ENCODE measurements at regions not wholly inside any gene's neighbourhood (a gene's known extent, or its start where the extent isn't known, plus 50 kb on each side); places are given as distances from the start of the nearest gene placed in this dataset.

DNA sequence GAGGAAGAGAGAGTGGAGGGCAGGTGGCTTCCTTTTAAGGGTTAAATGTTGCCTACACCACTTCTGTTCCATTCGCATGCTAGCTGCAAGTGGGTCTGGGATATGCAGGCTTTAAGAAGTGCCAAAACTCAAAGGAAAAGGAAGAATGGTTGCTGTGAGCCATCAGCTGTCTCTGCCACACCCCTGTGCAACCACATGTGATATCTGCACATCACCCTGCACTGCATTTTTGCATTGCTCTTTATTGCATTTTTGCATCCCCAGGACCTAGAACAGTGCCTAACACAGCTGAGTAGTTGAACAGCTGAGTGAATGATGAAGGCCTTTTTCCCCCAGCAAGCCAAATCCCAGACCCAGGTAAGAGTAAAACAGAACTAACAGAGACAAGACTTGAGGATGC is 136.1 kb downstream of the ZIC5 start:
- TF ChIP-seq, protein P1, sequence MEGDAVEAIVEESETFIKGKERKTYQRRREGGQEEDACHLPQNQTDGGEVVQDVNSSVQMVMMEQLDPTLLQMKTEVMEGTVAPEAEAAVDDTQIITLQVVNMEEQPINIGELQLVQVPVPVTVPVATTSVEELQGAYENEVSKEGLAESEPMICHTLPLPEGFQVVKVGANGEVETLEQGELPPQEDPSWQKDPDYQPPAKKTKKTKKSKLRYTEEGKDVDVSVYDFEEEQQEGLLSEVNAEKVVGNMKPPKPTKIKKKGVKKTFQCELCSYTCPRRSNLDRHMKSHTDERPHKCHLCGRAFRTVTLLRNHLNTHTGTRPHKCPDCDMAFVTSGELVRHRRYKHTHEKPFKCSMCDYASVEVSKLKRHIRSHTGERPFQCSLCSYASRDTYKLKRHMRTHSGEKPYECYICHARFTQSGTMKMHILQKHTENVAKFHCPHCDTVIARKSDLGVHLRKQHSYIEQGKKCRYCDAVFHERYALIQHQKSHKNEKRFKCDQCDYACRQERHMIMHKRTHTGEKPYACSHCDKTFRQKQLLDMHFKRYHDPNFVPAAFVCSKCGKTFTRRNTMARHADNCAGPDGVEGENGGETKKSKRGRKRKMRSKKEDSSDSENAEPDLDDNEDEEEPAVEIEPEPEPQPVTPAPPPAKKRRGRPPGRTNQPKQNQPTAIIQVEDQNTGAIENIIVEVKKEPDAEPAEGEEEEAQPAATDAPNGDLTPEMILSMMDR (IDR thresholded peaks at IDR 0.05): no peak
- no peak for TF ChIP-seq POLR2A (IDR thresholded peaks at IDR 0.05)

Data from uterus (tissue), 2 donors.